Adrenal gland (tissue), 5 donors: ENCODE measurements at regions not wholly inside any gene's neighbourhood (a gene's known extent, or its start where the extent isn't known, plus 50 kb on each side); places are given as distances from the start of the nearest gene placed in this dataset.

ENCODE experiments used
- CTCF ChIP-seq, 6 experiments: fragments of 450-650 bp in 4 of 6; fragments of 200-600 bp in 2 of 6; sonication (generic) in 1 of 6; IDR thresholded peaks; 1 replicate in 5 of 6; 2 replicates in 1 of 6; pipeline versions ENCODE4 v1.5.1 to v1.8.0; 2016 to 2021; ENCODE audit warnings: antibody characterized with exemption in 6 of 6, mild to moderate bottlenecking in 2 of 6, moderate library complexity in 1 of 6
- POLR2A ChIP-seq, 2 donors: fragments of 450-650 bp; IDR thresholded peaks; one replicate each; pipeline ENCODE4 v1.6.1; 2017; ENCODE audit warnings: antibody characterized with exemption in 2 of 2, mild to moderate bottlenecking in 2 of 2, moderate library complexity in 1 of 2
- donor health status: DM: no; HTN: no; CAD: no.

GRCh38 chr15:38854506-38854905, 289.9 kb upstream of the RASGRP1 start:
- TF ChIP-seq POLR2A (IDR thresholded peaks at IDR 0.05) (no peak), CTCF (IDR thresholded peaks at IDR 0.05) (no peak)
